Activated T-helper 17 cell treated with anti-CD3 and anti-CD28 coated beads, Interleukin-2, amount 50 U/mL, for 72 hours (primary cell): ENCODE measurements at regions not wholly inside any gene's neighbourhood (a gene's known extent, or its start where the extent isn't known, plus 50 kb on each side); places are given as distances from the start of the nearest gene placed in this dataset.
A peak's percentile ranks its signal among the peaks of the same experiment; 100 is the strongest.
"Not testable (repeated sequence)": the region's sequence is repeated elsewhere in the genome, so short reads cannot be mapped to it uniquely, and the experiment has no call there.

Experiments used
- ATAC-seq: fragments of 150-1000 bp; cut with Tn5 transposase; replicated peaks from 2 replicates; pipeline ENCODE4 v1.10.0; 2021; ENCODE audit warnings: mild to moderate bottlenecking, moderate library complexity
- H3K27ac Mint-ChIP-seq: one replicate; pipeline ENCODE4 v1.8.0; 2022; ENCODE audit warnings: mixed read lengths
- H3K27me3 Mint-ChIP-seq: one replicate; pipeline ENCODE4 v1.8.0; 2022; ENCODE audit warnings: mixed read lengths
- H3K36me3 Mint-ChIP-seq: one replicate; pipeline ENCODE4 v1.8.0; 2022; ENCODE audit warnings: low read depth, mild to moderate bottlenecking, mixed read lengths
- H3K4me1 Mint-ChIP-seq: one replicate; pipeline ENCODE4 v1.8.0; 2022; ENCODE audit warnings: mixed read lengths
- H3K4me3 Mint-ChIP-seq: one replicate; pipeline ENCODE4 v1.8.0; 2022; ENCODE audit warnings: mild to moderate bottlenecking, mixed read lengths
- H3K9me3 Mint-ChIP-seq: one replicate; pipeline ENCODE4 v1.8.0; 2022; ENCODE audit warnings: mixed read lengths

GRCh38 chr9:94175669-94176068, 83.4 kb upstream of the ZNF169 start:
- H3K27me3 Mint-ChIP-seq = no peaks in the 10 kb centered on the region
- H3K36me3 Mint-ChIP-seq = peaks cover 90% of the 10 kb centered on the region
- peaks cover 54% of the 10 kb centered on the region for H3K4me1 Mint-ChIP-seq
- peak overlapping the region; percentile 48 for H3K27ac Mint-ChIP-seq
- H3K4me3 Mint-ChIP-seq = peak overlapping the region; percentile 52
- H3K9me3 Mint-ChIP-seq = no peaks in the 10 kb centered on the region
- no peak for ATAC-seq

GRCh38 chr9:94176608-94177007, 82.5 kb upstream of the ZNF169 start:
- peak overlapping the region; percentile 36 for H3K4me3 Mint-ChIP-seq
- no peaks in the 10 kb centered on the region for H3K27me3 Mint-ChIP-seq
- H3K9me3 Mint-ChIP-seq = no peaks in the 10 kb centered on the region
- H3K36me3 Mint-ChIP-seq = peaks cover 90% of the 10 kb centered on the region
- peaks cover 55% of the 10 kb centered on the region for H3K4me1 Mint-ChIP-seq
- peak overlapping the region; percentile 48 for H3K27ac Mint-ChIP-seq
- ATAC-seq = no peak

GRCh38 chr9:94178927-94179326, 80.2 kb upstream of the ZNF169 start:
- H3K4me3 Mint-ChIP-seq = peak overlapping the region; percentile 36
- no peaks in the 10 kb centered on the region for H3K9me3 Mint-ChIP-seq
- H3K4me1 Mint-ChIP-seq = peaks cover 49% of the 10 kb centered on the region
- ATAC-seq = peak; percentile 76
- peaks cover 89% of the 10 kb centered on the region for H3K36me3 Mint-ChIP-seq
- peak overlapping the region; percentile 66 for H3K27ac Mint-ChIP-seq
- no peaks in the 10 kb centered on the region for H3K27me3 Mint-ChIP-seq

GRCh38 chr9:94181408-94182181, 77.5 kb upstream of the ZNF169 start:
- peaks cover 78% of the 10 kb centered on the region for H3K36me3 Mint-ChIP-seq

GRCh38 chr9:94182532-94182931, 76.6 kb upstream of the ZNF169 start:
- peak overlapping the region; percentile 71 for H3K27ac Mint-ChIP-seq
- no peak overlapping the region for H3K4me3 Mint-ChIP-seq
- H3K9me3 Mint-ChIP-seq = no peaks in the 10 kb centered on the region
- peaks cover 28% of the 10 kb centered on the region for H3K4me1 Mint-ChIP-seq
- H3K27me3 Mint-ChIP-seq = no peaks in the 10 kb centered on the region
- H3K36me3 Mint-ChIP-seq = peaks cover 78% of the 10 kb centered on the region
- no peak for ATAC-seq

More at GRCh38 chr9:94181408-94182181, 77.5 kb upstream of the ZNF169 start:
- ATAC-seq = no peak
- no peak overlapping the region for H3K4me3 Mint-ChIP-seq
- H3K4me1 Mint-ChIP-seq = peaks cover 35% of the 10 kb centered on the region
- H3K27ac Mint-ChIP-seq = peak overlapping the region; percentile 71
- no peaks in the 10 kb centered on the region for H3K27me3 Mint-ChIP-seq
- H3K9me3 Mint-ChIP-seq = no peaks in the 10 kb centered on the region

- H3K36me3 Mint-ChIP-seq = peaks cover 79% of the 10 kb centered on the region
- no peaks in the 10 kb centered on the region for H3K27me3 Mint-ChIP-seq
- no peak overlapping the region for H3K4me3 Mint-ChIP-seq
- peaks cover 27% of the 10 kb centered on the region for H3K4me1 Mint-ChIP-seq
- H3K27ac Mint-ChIP-seq = no peak overlapping the region
- peak; percentile 75 for ATAC-seq
- peaks cover 3% of the 10 kb centered on the region for H3K9me3 Mint-ChIP-seq
These were observed 75.7 kb upstream of the ZNF169 start for GRCh38 chr9:94183240-94183999.

GRCh38 chr9:94188246-94188645, 70.9 kb upstream of the ZNF169 start:
- peaks cover 52% of the 10 kb centered on the region for H3K36me3 Mint-ChIP-seq

GRCh38 chr9:94191706-94192105, 67.4 kb upstream of the ZNF169 start:
- Mint-ChIP-seq H3K9me3 (peaks cover 31% of the 10 kb centered on the region), H3K36me3 (peaks cover 65% of the 10 kb centered on the region)
- not testable (repeated sequence) for H3K4me3 Mint-ChIP-seq, ATAC-seq, H3K27ac Mint-ChIP-seq, H3K4me1 Mint-ChIP-seq, H3K27me3 Mint-ChIP-seq

More at GRCh38 chr9:94188246-94188645, 70.9 kb upstream of the ZNF169 start:
- Mint-ChIP-seq H3K9me3 (peaks cover 18% of the 10 kb centered on the region), H3K27ac (no peak overlapping the region), H3K27me3 (no peaks in the 10 kb centered on the region), H3K4me1 (peaks cover 4% of the 10 kb centered on the region), H3K4me3 (no peak overlapping the region)
- ATAC-seq = no peak

- peaks cover 46% of the 10 kb centered on the region for H3K36me3 Mint-ChIP-seq
- no peak overlapping the region for H3K27ac Mint-ChIP-seq
- no peaks in the 10 kb centered on the region for H3K27me3 Mint-ChIP-seq
- peaks cover 4% of the 10 kb centered on the region for H3K4me1 Mint-ChIP-seq
- peaks cover 12% of the 10 kb centered on the region for H3K9me3 Mint-ChIP-seq
- ATAC-seq = no peak
- H3K4me3 Mint-ChIP-seq = no peak overlapping the region
These were observed 60.7 kb upstream of the ZNF169 start for GRCh38 chr9:94198414-94198813.

- H3K4me1 Mint-ChIP-seq = peaks cover 4% of the 10 kb centered on the region
- no peak overlapping the region for H3K4me3 Mint-ChIP-seq
- H3K9me3 Mint-ChIP-seq = peaks cover 15% of the 10 kb centered on the region
- peaks cover 32% of the 10 kb centered on the region for H3K36me3 Mint-ChIP-seq
- no peak for ATAC-seq
- no peaks in the 10 kb centered on the region for H3K27me3 Mint-ChIP-seq
- no peak overlapping the region for H3K27ac Mint-ChIP-seq
These were observed 59.3 kb upstream of the ZNF169 start for GRCh38 chr9:94199776-94200175.

- no peak overlapping the region for H3K27ac Mint-ChIP-seq
- H3K27me3 Mint-ChIP-seq = no peaks in the 10 kb centered on the region
- peaks cover 8% of the 10 kb centered on the region for H3K9me3 Mint-ChIP-seq
- H3K36me3 Mint-ChIP-seq = peaks cover 8% of the 10 kb centered on the region
- ATAC-seq = no peak
- H3K4me1 Mint-ChIP-seq = no peaks in the 10 kb centered on the region
- no peak overlapping the region for H3K4me3 Mint-ChIP-seq
These were observed 54.9 kb upstream of the ZNF169 start for GRCh38 chr9:94204174-94204573.

- Mint-ChIP-seq H3K9me3 (peaks cover 8% of the 10 kb centered on the region), H3K4me3 (no peak overlapping the region), H3K36me3 (no peaks in the 10 kb centered on the region), H3K27ac (no peak overlapping the region), H3K4me1 (no peaks in the 10 kb centered on the region), H3K27me3 (no peaks in the 10 kb centered on the region)
- no peak for ATAC-seq
These were observed 51.3 kb upstream of the ZNF169 start for GRCh38 chr9:94207781-94208180.
